Lung (tissue), 11 donors: ENCODE measurements at regions not wholly inside any gene's neighbourhood (a gene's known extent, or its start where the extent isn't known, plus 50 kb on each side); places are given as distances from the start of the nearest gene placed in this dataset.

Experiments used
- ATAC-seq: fragments of 200-7000 bp; cut with Tn5 transposase; one replicate; pipeline ENCODE4 v1.9.1; 2020; ENCODE audit warnings: moderate number of reproducible peaks; ENCODE audit not compliant: insufficient read depth, low FRiP score
- DNase-seq, 3 donors: peaks; one replicate each; pipeline ENCODE4 v3.0.0-alpha.2; 2013 to 2017
- H3K27ac ChIP-seq, 2 donors: one replicate each; pipeline ENCODE4 v1.5.1; 2013; ENCODE audit warnings: mild to moderate bottlenecking in 2 of 2, moderate library complexity in 2 of 2, control low read depth in 1 of 2, inconsistent platforms in 1 of 2, low read depth in 1 of 2, low read length in 1 of 2
- H3K27me3 ChIP-seq, 3 donors: one replicate each; pipeline ENCODE4 v1.5.1; 2013; ENCODE audit warnings: low read length in 2 of 3; ENCODE audit not compliant: control insufficient read depth in 3 of 3, insufficient read depth in 3 of 3
- H3K36me3 ChIP-seq, 4 donors: one replicate each; pipeline ENCODE4 v1.5.1; 2013; ENCODE audit warnings: low read length in 4 of 4, mild to moderate bottlenecking in 1 of 4, moderate library complexity in 1 of 4; ENCODE audit not compliant: control insufficient read depth in 4 of 4, insufficient read depth in 4 of 4
- H3K4me1 ChIP-seq, 5 donors: one replicate each; pipeline ENCODE4 v1.5.1; 2013; ENCODE audit warnings: low read length in 5 of 5, mild to moderate bottlenecking in 2 of 5, moderate library complexity in 1 of 5; ENCODE audit not compliant: control insufficient read depth in 5 of 5, insufficient read depth in 5 of 5
- H3K4me3 ChIP-seq: one replicate; pipeline ENCODE4 v1.5.1; 2013; ENCODE audit warnings: mild to moderate bottlenecking, control low read depth, moderate library complexity
- H3K9ac ChIP-seq, 2 donors: one replicate each; pipeline ENCODE4 v1.5.1; 2013; ENCODE audit warnings: low read length in 2 of 2, control low read depth in 1 of 2; ENCODE audit not compliant: insufficient read depth in 1 of 2
- H3K9me3 ChIP-seq, 4 donors: one replicate each; pipeline ENCODE4 v1.5.1; 2013; ENCODE audit warnings: low read length in 3 of 4, mild to moderate bottlenecking in 1 of 4, moderate library complexity in 1 of 4; ENCODE audit not compliant: control insufficient read depth in 4 of 4, insufficient read depth in 3 of 4
- WGBS, 2 donors: extraction: QIAGEN DNeasy Blood & Tissue Kit; methylation state at CpG; one replicate each; pipeline ENCODE4 v1.1.7; 2013; 5-methylcytosine and 5-hydroxymethylcytosine counted together
- TF ChIP-seq, protein P1 (sequence below): IDR thresholded peaks from 2 replicates; pipeline ENCODE4 v1.5.1; 2012; ENCODE audit warnings: mild to moderate bottlenecking; ENCODE audit errors: control extremely low read depth, extremely low read depth
- donor health status: control.
- donor health status: control.
- donor health status: Bipolar disorder and iron deficiency.
- donor health status: healthy.
- donor health status: DM: yes; HTN: yes; CAD: no.

GRCh38 chr6:142542704-142543233, 241.0 kb downstream of the ADGRG6 start:
- H3K27ac ChIP-seq, result no peak overlapping the region
- peaks cover 0 to 3% (median 0%) of the 10 kb centered on the region in 5 donors for H3K4me1 ChIP-seq
- TF ChIP-seq, protein P1, sequence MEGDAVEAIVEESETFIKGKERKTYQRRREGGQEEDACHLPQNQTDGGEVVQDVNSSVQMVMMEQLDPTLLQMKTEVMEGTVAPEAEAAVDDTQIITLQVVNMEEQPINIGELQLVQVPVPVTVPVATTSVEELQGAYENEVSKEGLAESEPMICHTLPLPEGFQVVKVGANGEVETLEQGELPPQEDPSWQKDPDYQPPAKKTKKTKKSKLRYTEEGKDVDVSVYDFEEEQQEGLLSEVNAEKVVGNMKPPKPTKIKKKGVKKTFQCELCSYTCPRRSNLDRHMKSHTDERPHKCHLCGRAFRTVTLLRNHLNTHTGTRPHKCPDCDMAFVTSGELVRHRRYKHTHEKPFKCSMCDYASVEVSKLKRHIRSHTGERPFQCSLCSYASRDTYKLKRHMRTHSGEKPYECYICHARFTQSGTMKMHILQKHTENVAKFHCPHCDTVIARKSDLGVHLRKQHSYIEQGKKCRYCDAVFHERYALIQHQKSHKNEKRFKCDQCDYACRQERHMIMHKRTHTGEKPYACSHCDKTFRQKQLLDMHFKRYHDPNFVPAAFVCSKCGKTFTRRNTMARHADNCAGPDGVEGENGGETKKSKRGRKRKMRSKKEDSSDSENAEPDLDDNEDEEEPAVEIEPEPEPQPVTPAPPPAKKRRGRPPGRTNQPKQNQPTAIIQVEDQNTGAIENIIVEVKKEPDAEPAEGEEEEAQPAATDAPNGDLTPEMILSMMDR, result no peak
- no peak overlapping the region for H3K4me3 ChIP-seq
- H3K36me3 ChIP-seq, result no peaks in the 10 kb centered on the region
- ATAC-seq, result no peak
- H3K9ac ChIP-seq, result no peak overlapping the region
- WGBS, 2 donors, result 79 to 88% methylated on average over 14 of the region's 14 CpGs
- H3K27me3 ChIP-seq, result peaks cover 0 to 3% (median 0%) of the 10 kb centered on the region in 3 donors
- H3K9me3 ChIP-seq, result no peaks in the 10 kb centered on the region
- peak; percentile 32 to 65 (median 45) for DNase-seq

- TF ChIP-seq, protein P1, result no peak
- H3K36me3 ChIP-seq, result no peaks in the 10 kb centered on the region
- no peak for ATAC-seq
- H3K27me3 ChIP-seq, result peaks cover 0 to 3% (median 0%) of the 10 kb centered on the region in 3 donors
- H3K4me1 ChIP-seq, result peaks cover 0 to 3% (median 0%) of the 10 kb centered on the region in 5 donors
- H3K9ac ChIP-seq, result no peak overlapping the region
- DNase-seq, result no peak
- no peak overlapping the region for H3K27ac ChIP-seq
- H3K9me3 ChIP-seq, result no peaks in the 10 kb centered on the region
- 66 to 90% methylated on average over 2 of the region's 2 CpGs for WGBS, 2 donors
- H3K4me3 ChIP-seq, result no peak overlapping the region
Observed at GRCh38 chr6:142543606-142544005, 241.8 kb downstream of the ADGRG6 start.

DNA sequence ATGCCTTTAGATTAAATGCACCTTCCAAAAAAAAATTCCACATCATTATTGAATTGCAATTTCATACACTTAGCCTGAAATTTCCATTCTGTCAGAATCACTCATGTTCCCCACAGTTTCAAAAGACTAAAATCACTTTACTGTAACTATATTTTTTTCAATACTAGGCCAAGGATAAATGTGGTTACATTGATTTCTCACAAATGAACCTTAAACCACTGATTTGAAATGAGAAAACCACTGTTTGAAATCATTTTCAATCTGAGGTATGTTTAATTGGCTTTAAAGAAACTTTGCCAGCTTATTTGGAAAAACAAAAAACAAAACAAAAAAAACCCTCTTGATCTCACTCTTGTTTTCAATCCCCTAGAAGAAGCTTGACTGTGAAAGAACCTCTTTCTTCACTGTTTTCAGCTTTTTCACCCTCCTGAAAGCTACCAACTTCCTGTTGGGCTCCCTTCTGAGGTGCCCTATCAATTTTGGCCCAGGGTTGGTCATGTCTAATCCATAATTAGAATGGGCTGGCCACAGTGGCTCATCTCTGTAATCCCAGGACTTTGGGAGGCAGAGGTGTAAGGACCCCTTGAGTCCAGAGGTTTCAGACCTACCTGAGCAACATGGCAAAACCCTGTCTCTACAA, 242.5 kb downstream of the ADGRG6 start:
- Histone ChIP-seq H3K36me3 (no peaks in the 10 kb centered on the region), H3K27me3 (peaks cover 0 to 3% (median 0%) of the 10 kb centered on the region in 3 donors), H3K27ac (no peak overlapping the region), H3K9ac (no peak overlapping the region), H3K4me3 (no peak overlapping the region), H3K4me1 (peaks cover 0 to 3% (median 0%) of the 10 kb centered on the region in 5 donors), H3K9me3 (no peaks in the 10 kb centered on the region)
- no peak for ATAC-seq
- DNase-seq, result no peak
- TF ChIP-seq, protein P1, result no peak
